Stomach (tissue), 8 donors: ENCODE measurements at regions not wholly inside any gene's neighbourhood (a gene's known extent, or its start where the extent isn't known, plus 50 kb on each side); places are given as distances from the start of the nearest gene placed in this dataset.
"Not testable (repeated sequence)": the region's sequence is repeated elsewhere in the genome, so short reads cannot be mapped to it uniquely, and the experiment has no call there.

ENCODE experiments used
- DNase-seq, 2 donors: peaks; one replicate each; pipeline versions ENCODE4 v3.0.0 to v3.0.0-alpha.2; 2013 to 2019
- H3K27ac ChIP-seq, 5 donors: fragments of 200-600 bp in 4 of 5; sonication (generic) in 4 of 5; one replicate each; pipeline ENCODE4 v1.5.1; 2013 to 2019; ENCODE audit warnings: mild to moderate bottlenecking in 1 of 5, moderate library complexity in 1 of 5
- H3K27me3 ChIP-seq, 3 donors: fragments of 200-600 bp; sonication (generic); one replicate each; pipeline ENCODE4 v1.5.1; 2017 to 2019; ENCODE audit warnings: mixed run types in 1 of 3
- H3K36me3 ChIP-seq, 4 donors: fragments of 200-600 bp; sonication (generic); 1 replicate in 3 of 4; 2 replicates in 1 of 4; pipeline ENCODE4 v1.5.1; 2016 to 2019
- H3K4me1 ChIP-seq, 4 donors: fragments of 200-600 bp; sonication (generic); one replicate each; pipeline ENCODE4 v1.5.1; 2016 to 2019
- H3K4me3 ChIP-seq, 4 donors: fragments of 200-600 bp; sonication (generic) in 3 of 4; one replicate each; pipeline ENCODE4 v1.5.1; 2016 to 2019; ENCODE audit warnings: mild to moderate bottlenecking in 1 of 4
- H3K9me3 ChIP-seq, 4 donors: fragments of 200-600 bp; sonication (generic); one replicate each; pipeline ENCODE4 v1.5.1; 2016 to 2019
- CTCF ChIP-seq, 7 experiments: fragments of 450-650 bp in 4 of 7; fragments of 200-600 bp in 3 of 7; sonication (generic) in 3 of 7; IDR thresholded peaks; one replicate each; pipeline ENCODE4 v1.5.1; 2016 to 2019; ENCODE audit warnings: antibody characterized with exemption in 7 of 7, control low read depth in 2 of 7, mild to moderate bottlenecking in 1 of 7
- EP300 ChIP-seq: sonication (generic); formaldehyde crosslinking; IDR thresholded peaks from one replicate; pipeline ENCODE4 v1.6.1; 2017; ENCODE audit warnings: antibody characterized with exemption
- POLR2A ChIP-seq, 4 donors: fragments of 450-650 bp; IDR thresholded peaks; one replicate each; pipeline ENCODE4 v1.6.1; 2016; ENCODE audit warnings: antibody characterized with exemption in 4 of 4, control low read depth in 2 of 4, mild to moderate bottlenecking in 1 of 4, moderate library complexity in 1 of 4
- POLR2AphosphoS5 ChIP-seq, 3 donors: sonication (generic); formaldehyde crosslinking; IDR thresholded peaks; one replicate each; pipeline ENCODE4 v1.6.1; 2016; ENCODE audit warnings: antibody characterized with exemption in 3 of 3
- WGBS, 5 donors: extraction: QIAGEN DNeasy Blood & Tissue Kit in 3 of 5; methylation state at CpG; one replicate each; pipeline versions ENCODE4 v1.1.5 to v1.1.7; 2013 to 2018; 5-methylcytosine and 5-hydroxymethylcytosine counted together
- intact Hi-C: fragments of 100-400 bp; cut with DNase I; formaldehyde crosslinking; loops from one replicate; pipeline ENCODE4 v1.15.1; 2023; ENCODE audit warnings: low total_unique reads
- donor health status: healthy with polysubstance abuse.
- donor health status: Bipolar disorder and iron deficiency.
- donor health status: healthy.

GRCh38 chr9:102941868-102942267, 53.3 kb upstream of the CYLC2 start:
- intact Hi-C loops: no loop called here
- no peak for DNase-seq
- Histone ChIP-seq H3K36me3 (no peaks in the 10 kb centered on the region), H3K4me3 (no peak overlapping the region), H3K9me3 (peaks cover 0 to 4% (median 2%) of the 10 kb centered on the region in 4 donors), H3K27ac (no peak overlapping the region), H3K4me1 (no peaks in the 10 kb centered on the region), H3K27me3 (no peaks in the 10 kb centered on the region)
- TF ChIP-seq CTCF (IDR thresholded peaks at IDR 0.05): no peak
- no peak for TF ChIP-seq POLR2AphosphoS5 (IDR thresholded peaks at IDR 0.05)
- TF ChIP-seq POLR2A (IDR thresholded peaks at IDR 0.05): no peak
- TF ChIP-seq EP300: no peak
- 77 to 92% (median 85%) methylated on average over 4 of the region's 4 CpGs for WGBS, 5 donors

GRCh38 chr9:102922526-102922925, 72.6 kb upstream of the CYLC2 start:
- H3K27ac ChIP-seq: no peak overlapping the region
- WGBS, 5 donors: 72 to 92% (median 83%) methylated on average over 1 of the region's 1 CpG
- no peak for DNase-seq
- no peaks in the 10 kb centered on the region for H3K9me3 ChIP-seq
- no peak for TF ChIP-seq POLR2AphosphoS5 (IDR thresholded peaks at IDR 0.05)
- no peak for TF ChIP-seq POLR2A (IDR thresholded peaks at IDR 0.05)
- TF ChIP-seq EP300: no peak
- TF ChIP-seq CTCF (IDR thresholded peaks at IDR 0.05): no peak
- H3K4me3 ChIP-seq: no peak overlapping the region
- no peaks in the 10 kb centered on the region for H3K4me1 ChIP-seq
- no peaks in the 10 kb centered on the region for H3K36me3 ChIP-seq
- no peaks in the 10 kb centered on the region for H3K27me3 ChIP-seq
- intact Hi-C loops: no loop called here

- TF ChIP-seq POLR2AphosphoS5 (IDR thresholded peaks at IDR 0.05): no peak
- peak in 1 of 7 experiments; percentile 5 for TF ChIP-seq CTCF (IDR thresholded peaks at IDR 0.05)
- Histone ChIP-seq H3K4me3 (no peak overlapping the region), H3K9me3 (no peaks in the 10 kb centered on the region), H3K27ac (no peak overlapping the region), H3K36me3 (no peaks in the 10 kb centered on the region), H3K27me3 (no peaks in the 10 kb centered on the region), H3K4me1 (no peaks in the 10 kb centered on the region)
- intact Hi-C loops: no loop called here
- DNase-seq: no peak
- 37 to 66% (median 44%) methylated on average over 2 of the region's 2 CpGs for WGBS, 5 donors
Measured at GRCh38 chr9:102911185-102911584, 83.9 kb upstream of the CYLC2 start.

- H3K36me3 ChIP-seq, H3K4me1 ChIP-seq, H3K27ac ChIP-seq, intact Hi-C loops, DNase-seq, H3K27me3 ChIP-seq, H3K4me3 ChIP-seq: not testable (repeated sequence)
- 84 to 93% (median 88%) methylated on average over 8 of the region's 8 CpGs for WGBS, 5 donors
- H3K9me3 ChIP-seq: peaks cover 0 to 14% (median 12%) of the 10 kb centered on the region in 4 donors
Measured at GRCh38 chr9:102905795-102906194, 89.3 kb upstream of the CYLC2 start.

- 86 to 96% (median 94%) methylated on average over 2 of the region's 2 CpGs for WGBS, 5 donors
- Histone ChIP-seq H3K27me3 (no peaks in the 10 kb centered on the region), H3K36me3 (no peaks in the 10 kb centered on the region), H3K9me3 (peaks cover 0 to under 1% (median 0%) of the 10 kb centered on the region in 4 donors), H3K4me3 (no peak overlapping the region), H3K27ac (no peak overlapping the region), H3K4me1 (no peaks in the 10 kb centered on the region)
- TF ChIP-seq EP300: no peak
- TF ChIP-seq POLR2AphosphoS5 (IDR thresholded peaks at IDR 0.05): no peak
- intact Hi-C loops: no loop called here
- no peak for DNase-seq
Measured at GRCh38 chr9:102892025-102892424, 103.1 kb upstream of the CYLC2 start.

- 90 to 95% (median 92%) methylated on average over 5 of the region's 5 CpGs for WGBS, 5 donors
- H3K4me3 ChIP-seq, intact Hi-C loops, H3K9me3 ChIP-seq, H3K36me3 ChIP-seq, H3K27me3 ChIP-seq, DNase-seq, H3K4me1 ChIP-seq, H3K27ac ChIP-seq: not testable (repeated sequence)
Measured at GRCh38 chr9:102888747-102889146, 106.4 kb upstream of the CYLC2 start.
